ENCODE measurements at regions not wholly inside any gene's neighbourhood (a gene's known extent, or its start where the extent isn't known, plus 50 kb on each side); places are given as distances from the start of the nearest gene placed in this dataset.

DNA sequence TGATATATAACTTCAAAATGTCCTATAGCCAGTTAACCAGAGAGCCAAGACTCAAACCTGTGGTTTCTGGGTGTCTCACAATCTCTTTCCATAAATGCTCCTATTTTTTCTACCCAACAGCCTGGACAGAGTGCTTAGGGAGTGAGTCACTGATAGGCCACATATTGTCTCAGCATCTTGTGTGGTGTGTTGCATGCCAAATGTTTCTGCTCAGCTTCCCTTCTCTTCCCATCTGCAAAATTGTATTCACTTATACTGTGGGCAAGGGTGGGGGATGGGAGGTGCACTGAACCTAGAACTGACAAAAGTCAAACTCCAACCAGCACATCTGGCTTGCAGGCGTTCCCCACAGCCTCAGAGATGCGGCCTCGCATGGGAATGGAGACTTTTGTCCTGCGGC lies 123.3 kb downstream of the KCNA5 start:
- TF ChIP-seq, protein P1, sequence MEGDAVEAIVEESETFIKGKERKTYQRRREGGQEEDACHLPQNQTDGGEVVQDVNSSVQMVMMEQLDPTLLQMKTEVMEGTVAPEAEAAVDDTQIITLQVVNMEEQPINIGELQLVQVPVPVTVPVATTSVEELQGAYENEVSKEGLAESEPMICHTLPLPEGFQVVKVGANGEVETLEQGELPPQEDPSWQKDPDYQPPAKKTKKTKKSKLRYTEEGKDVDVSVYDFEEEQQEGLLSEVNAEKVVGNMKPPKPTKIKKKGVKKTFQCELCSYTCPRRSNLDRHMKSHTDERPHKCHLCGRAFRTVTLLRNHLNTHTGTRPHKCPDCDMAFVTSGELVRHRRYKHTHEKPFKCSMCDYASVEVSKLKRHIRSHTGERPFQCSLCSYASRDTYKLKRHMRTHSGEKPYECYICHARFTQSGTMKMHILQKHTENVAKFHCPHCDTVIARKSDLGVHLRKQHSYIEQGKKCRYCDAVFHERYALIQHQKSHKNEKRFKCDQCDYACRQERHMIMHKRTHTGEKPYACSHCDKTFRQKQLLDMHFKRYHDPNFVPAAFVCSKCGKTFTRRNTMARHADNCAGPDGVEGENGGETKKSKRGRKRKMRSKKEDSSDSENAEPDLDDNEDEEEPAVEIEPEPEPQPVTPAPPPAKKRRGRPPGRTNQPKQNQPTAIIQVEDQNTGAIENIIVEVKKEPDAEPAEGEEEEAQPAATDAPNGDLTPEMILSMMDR (IDR thresholded peaks at IDR 0.05; ENCODE audit: low read length) = no peak
- no peak for TF ChIP-seq EZH2 (IDR thresholded peaks at IDR 0.05; ENCODE audit: borderline replicate concordance, low read length)
